ENCODE measurements at regions not wholly inside any gene's neighbourhood (a gene's known extent, or its start where the extent isn't known, plus 50 kb on each side); places are given as distances from the start of the nearest gene placed in this dataset.

GRCh38 chr9:80701061-80701460, 988.3 kb downstream of the TLE1 start:
- in situ Hi-C loops (cut with MboI; ENCODE audit: low sequenced_read_pairs, unreplicated experiment) = no loop called here
- TF ChIP-seq, protein P1, sequence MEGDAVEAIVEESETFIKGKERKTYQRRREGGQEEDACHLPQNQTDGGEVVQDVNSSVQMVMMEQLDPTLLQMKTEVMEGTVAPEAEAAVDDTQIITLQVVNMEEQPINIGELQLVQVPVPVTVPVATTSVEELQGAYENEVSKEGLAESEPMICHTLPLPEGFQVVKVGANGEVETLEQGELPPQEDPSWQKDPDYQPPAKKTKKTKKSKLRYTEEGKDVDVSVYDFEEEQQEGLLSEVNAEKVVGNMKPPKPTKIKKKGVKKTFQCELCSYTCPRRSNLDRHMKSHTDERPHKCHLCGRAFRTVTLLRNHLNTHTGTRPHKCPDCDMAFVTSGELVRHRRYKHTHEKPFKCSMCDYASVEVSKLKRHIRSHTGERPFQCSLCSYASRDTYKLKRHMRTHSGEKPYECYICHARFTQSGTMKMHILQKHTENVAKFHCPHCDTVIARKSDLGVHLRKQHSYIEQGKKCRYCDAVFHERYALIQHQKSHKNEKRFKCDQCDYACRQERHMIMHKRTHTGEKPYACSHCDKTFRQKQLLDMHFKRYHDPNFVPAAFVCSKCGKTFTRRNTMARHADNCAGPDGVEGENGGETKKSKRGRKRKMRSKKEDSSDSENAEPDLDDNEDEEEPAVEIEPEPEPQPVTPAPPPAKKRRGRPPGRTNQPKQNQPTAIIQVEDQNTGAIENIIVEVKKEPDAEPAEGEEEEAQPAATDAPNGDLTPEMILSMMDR (IDR thresholded peaks at IDR 0.05; ENCODE audit: borderline replicate concordance, control extremely low read depth, extremely low read depth, insufficient read depth, missing control alignments) = no peak
- DNase-seq (ENCODE audit: low spot score) = no peak

DNA sequence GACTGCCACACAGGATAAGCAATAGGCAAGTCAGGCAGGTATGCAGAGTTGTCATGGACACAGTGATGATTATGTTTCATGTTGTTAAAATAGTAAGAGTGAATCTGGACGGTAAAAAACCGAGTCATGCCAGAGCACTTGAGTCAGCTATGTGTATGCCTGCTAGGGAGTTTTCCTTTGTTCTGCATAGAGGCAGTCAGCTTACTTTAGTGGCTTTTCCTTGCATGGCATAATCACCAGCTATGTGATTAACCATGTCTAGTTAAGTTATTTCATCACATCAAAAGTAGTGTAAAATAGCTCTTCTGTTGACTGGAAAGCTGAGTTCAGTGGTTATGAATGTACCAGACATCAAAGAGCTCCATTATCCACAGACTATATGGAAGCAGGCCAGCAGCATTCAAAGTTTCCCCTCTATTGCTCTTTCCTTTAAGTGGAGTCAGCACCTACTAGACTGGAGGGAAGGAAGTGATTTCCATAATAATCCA, 989.8 kb downstream of the TLE1 start:
- in situ Hi-C loops (cut with MboI; ENCODE audit: low sequenced_read_pairs, unreplicated experiment) = no loop called here
- DNase-seq (ENCODE audit: low spot score) = no peak
- TF ChIP-seq, protein P1 (IDR thresholded peaks at IDR 0.05; ENCODE audit: borderline replicate concordance, control extremely low read depth, extremely low read depth, insufficient read depth, missing control alignments) = no peak

DNA sequence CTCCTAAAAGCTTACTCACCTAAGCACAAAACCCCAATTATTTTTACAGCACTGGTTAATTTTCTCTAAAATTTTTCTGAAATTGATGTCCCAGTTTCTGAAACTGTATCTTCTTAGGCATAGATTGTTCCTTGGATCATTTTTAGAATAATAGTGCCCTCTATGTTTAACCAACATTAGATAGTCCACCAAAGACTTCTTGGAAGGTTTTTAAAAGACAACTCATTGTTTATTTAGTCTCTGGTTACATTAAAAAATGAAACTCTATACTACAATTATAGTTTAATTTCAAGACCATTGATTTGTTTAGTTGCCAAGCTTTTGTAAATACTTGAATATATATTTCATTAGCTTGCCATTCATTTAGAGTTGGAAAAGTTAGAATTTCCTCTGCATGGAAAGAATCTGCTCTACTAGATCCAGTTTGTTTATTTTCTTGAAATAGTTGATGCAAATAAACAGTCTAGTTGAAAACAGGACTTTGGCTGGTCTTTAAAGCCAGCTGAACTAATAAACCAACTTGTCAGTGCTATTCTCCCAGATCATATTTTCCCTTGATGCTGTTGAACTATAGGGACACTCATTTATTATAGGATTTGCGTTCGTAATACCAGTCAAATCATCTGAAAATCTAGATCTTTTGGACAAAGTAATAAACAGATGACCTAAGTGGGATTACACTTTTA, 990.5 kb downstream of the TLE1 start:
- TF ChIP-seq, protein P1 (IDR thresholded peaks at IDR 0.05; ENCODE audit: borderline replicate concordance, control extremely low read depth, extremely low read depth, insufficient read depth, missing control alignments) = no peak
- in situ Hi-C loops (cut with MboI; ENCODE audit: low sequenced_read_pairs, unreplicated experiment) = no loop called here
- DNase-seq (ENCODE audit: low spot score) = no peak

DNA sequence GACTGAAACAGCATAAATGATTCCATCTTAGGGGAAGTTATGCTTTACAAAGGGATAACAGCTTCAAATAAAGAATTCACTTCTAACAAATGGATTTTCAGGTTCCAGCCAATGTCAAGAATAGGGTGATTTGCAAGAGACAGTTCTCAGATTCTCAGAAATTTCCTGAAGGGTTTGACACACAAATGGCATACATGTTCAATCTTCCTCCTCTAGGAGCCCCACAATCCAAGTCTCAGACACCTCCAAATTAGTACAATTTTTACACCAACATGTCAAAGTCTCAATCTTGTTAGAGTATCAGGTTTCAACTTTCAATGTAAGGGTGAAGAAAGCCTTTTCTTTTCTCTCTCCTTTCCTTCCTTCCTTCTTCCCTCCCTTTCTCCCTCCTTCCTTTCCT, 996.6 kb downstream of the TLE1 start:
- TF ChIP-seq, protein P1 (IDR thresholded peaks at IDR 0.05; ENCODE audit: borderline replicate concordance, control extremely low read depth, extremely low read depth, insufficient read depth, missing control alignments) = no peak
- DNase-seq (ENCODE audit: low spot score) = no peak
- in situ Hi-C loops (cut with MboI; ENCODE audit: low sequenced_read_pairs, unreplicated experiment) = no loop called here

GRCh38 chr9:80691229-80691628, 998.1 kb downstream of the TLE1 start:
- in situ Hi-C loops (cut with MboI; ENCODE audit: low sequenced_read_pairs, unreplicated experiment) = no loop called here
- no peak for DNase-seq (ENCODE audit: low spot score)
- TF ChIP-seq, protein P1 (IDR thresholded peaks at IDR 0.05; ENCODE audit: borderline replicate concordance, control extremely low read depth, extremely low read depth, insufficient read depth, missing control alignments) = no peak

DNA sequence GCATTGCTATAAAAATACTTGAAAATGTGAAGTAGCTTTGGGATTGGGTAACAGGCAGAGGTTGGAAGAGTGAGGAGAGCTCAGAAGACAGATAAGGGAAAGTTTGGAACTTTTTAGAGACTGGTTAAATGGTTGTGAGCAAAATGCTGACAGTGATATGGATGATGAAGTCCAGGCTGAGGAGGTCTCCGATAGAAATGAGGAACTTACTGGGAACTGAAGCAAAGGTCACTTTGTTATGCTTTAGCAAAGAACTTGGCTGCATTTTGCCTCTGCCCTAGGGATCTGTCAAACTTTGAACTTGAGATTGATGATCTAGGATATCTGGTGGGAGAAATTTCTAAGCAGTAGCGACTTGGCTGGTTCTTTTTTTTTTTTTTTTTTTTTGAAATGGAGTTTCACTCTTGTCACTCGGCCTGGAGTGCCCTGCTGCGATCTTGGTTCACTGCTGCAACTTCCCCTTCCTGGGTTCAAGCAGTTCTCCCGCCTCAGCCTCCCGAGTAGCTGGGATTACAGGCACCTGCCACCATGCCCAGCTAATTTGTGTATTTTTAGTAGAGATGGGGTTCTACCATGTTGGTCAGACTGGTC, 998.9 kb downstream of the TLE1 start:
- in situ Hi-C loops (cut with MboI; ENCODE audit: low sequenced_read_pairs, unreplicated experiment) = no loop called here
- TF ChIP-seq, protein P1 (IDR thresholded peaks at IDR 0.05; ENCODE audit: borderline replicate concordance, control extremely low read depth, extremely low read depth, insufficient read depth, missing control alignments) = no peak
- no peak for DNase-seq (ENCODE audit: low spot score)

Measured in GM13976 (cell line).